ENCODE measurements at regions not wholly inside any gene's neighbourhood (a gene's known extent, or its start where the extent isn't known, plus 50 kb on each side); places are given as distances from the start of the nearest gene placed in this dataset.
A peak's percentile ranks its signal among the peaks of the same experiment; 100 is the strongest.

DNA sequence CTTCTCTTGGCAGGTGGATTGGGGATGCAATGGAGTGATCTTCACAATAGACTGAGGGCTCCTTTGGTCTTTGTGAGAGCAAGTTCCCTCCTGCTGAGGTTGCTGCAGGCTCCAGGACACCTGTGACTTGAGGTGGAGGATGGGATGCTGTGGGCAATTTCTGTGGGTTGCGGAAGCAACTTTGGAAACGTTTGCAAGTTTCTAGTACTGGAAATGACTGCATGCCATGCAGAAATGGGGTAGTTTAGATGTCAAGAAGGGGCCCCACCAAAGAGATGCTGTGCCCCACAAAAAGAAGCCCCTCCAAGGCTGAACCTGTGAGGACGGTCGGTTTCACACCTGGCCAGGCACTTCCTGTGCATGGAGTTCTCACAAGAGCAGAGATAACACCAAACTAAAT lies 80.4 kb upstream of the XCR1 start:
- Histone ChIP-seq H3K9ac (peak overlapping the region; percentile 30; the same call in 1 of the 2 replicates), H3K36me3 (ENCODE audit: insufficient read depth) (no peaks in the 10 kb centered on the region), H2AFZ (ENCODE audit: low read depth) (no peak overlapping the region), H3K4me2 (peak overlapping the region; percentile 66), H3K4me3 (IDR thresholded peaks at IDR 0.05; ENCODE audit: insufficient read depth, low read depth, low read length) (no peak overlapping the region), H3K4me1 (ENCODE audit: low read depth, poor library complexity, severe bottlenecking) (peaks cover 98% of the 10 kb centered on the region), H4K20me1 (ENCODE audit: insufficient read depth) (no peaks in the 10 kb centered on the region), H3K27me3 (ENCODE audit: insufficient read depth, low read depth) (no peaks in the 10 kb centered on the region), H3K27ac (peak overlapping the region; percentile 90), H3K79me2 (ENCODE audit: insufficient read depth, low read depth) (no peaks in the 10 kb centered on the region)
- no peak for TF ChIP-seq CTCF (conservative IDR thresholded peaks at IDR 0.05; ENCODE audit: low read depth, low read length)

DNA sequence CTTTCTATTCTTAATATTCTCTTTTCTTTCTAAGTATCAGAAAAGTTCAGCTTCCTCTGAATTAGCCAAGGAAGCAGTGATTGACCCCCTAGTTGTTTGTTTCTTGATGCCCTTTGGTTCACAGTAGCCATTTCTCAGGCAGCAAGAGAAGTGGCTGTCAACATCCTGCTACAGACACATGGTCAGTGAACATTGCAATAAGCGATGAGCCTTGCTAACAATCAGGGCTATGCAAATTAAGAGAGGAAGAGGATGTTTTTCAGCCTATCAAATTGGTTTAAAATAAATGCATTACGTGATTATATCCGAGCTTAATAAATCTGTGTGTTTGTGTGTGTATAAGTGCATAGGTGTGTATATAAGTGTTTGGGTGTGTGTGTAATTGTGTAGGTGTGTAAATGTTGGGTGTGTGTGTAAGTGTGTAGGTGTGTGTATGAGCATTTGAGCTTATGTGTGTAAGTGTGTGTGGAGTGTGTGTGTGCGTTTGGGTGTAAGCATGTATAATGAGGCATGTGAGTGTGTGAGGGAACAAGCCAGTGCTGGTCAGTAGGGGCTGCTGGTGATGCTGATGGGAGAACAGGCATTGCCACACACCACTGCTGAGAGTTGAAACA lies 78.1 kb upstream of the XCR1 start:
- TF ChIP-seq CTCF (conservative IDR thresholded peaks at IDR 0.05; ENCODE audit: low read depth, low read length) = no peak
- Histone ChIP-seq H3K4me1 (ENCODE audit: low read depth, poor library complexity, severe bottlenecking) (peaks cover 100% of the 10 kb centered on the region), H3K79me2 (ENCODE audit: insufficient read depth, low read depth) (no peaks in the 10 kb centered on the region), H3K27ac (peak overlapping the region; percentile 90; the same call in 1 of the 2 replicates), H3K27me3 (ENCODE audit: insufficient read depth, low read depth) (no peaks in the 10 kb centered on the region), H3K4me3 (IDR thresholded peaks at IDR 0.05; ENCODE audit: insufficient read depth, low read depth, low read length) (no peak overlapping the region), H3K9ac (no peak overlapping the region), H3K36me3 (ENCODE audit: insufficient read depth) (no peaks in the 10 kb centered on the region), H4K20me1 (ENCODE audit: insufficient read depth) (no peaks in the 10 kb centered on the region), H3K4me2 (peak overlapping the region; percentile 39; the same call in 1 of the 2 replicates), H2AFZ (ENCODE audit: low read depth) (peak overlapping the region; percentile 38; the same call in 1 of the 2 replicates)

DNA sequence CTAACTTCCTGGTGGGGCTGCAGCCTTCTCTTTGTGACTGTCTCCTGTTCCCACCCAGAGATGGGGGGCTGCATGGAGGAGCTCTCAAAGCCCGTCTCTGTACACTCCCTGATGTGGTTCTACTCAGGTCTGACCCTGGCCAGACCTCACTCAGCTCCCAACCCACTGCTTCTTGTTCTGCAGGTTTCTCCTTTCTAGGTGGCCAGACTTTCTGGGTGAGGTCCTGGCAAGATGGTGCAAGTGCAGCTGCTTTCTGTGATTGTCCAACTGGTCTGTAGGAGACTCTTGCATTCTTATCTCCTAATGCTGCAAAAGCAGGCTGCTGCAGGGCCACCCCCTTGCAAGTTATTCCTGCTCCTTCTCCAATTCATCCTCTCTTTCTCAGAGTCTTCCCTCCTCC lies 77.4 kb upstream of the XCR1 start:
- Histone ChIP-seq H2AFZ (ENCODE audit: low read depth) (peak overlapping the region; percentile 38; the same call in 1 of the 2 replicates), H3K4me2 (peak overlapping the region; percentile 39; the same call in 1 of the 2 replicates)

GRCh38 chr3:46102780-46103130 lies 75.5 kb upstream of the XCR1 start:
- Histone ChIP-seq H4K20me1 (ENCODE audit: insufficient read depth) (no peaks in the 10 kb centered on the region), H3K36me3 (ENCODE audit: insufficient read depth) (no peaks in the 10 kb centered on the region), H3K79me2 (ENCODE audit: insufficient read depth, low read depth) (no peaks in the 10 kb centered on the region), H2AFZ (ENCODE audit: low read depth) (no peak overlapping the region; the same call in 1 of the 2 replicates), H3K4me2 (peak overlapping the region; percentile 29; the same call in 1 of the 2 replicates), H3K27ac (peak overlapping the region; percentile 21; the same call in 1 of the 2 replicates), H3K4me1 (ENCODE audit: low read depth, poor library complexity, severe bottlenecking) (peaks cover 100% of the 10 kb centered on the region), H3K9ac (no peak overlapping the region), H3K27me3 (ENCODE audit: insufficient read depth, low read depth) (no peaks in the 10 kb centered on the region), H3K4me3 (IDR thresholded peaks at IDR 0.05; ENCODE audit: insufficient read depth, low read depth, low read length) (no peak overlapping the region)
- no peak for TF ChIP-seq CTCF (conservative IDR thresholded peaks at IDR 0.05; ENCODE audit: low read depth, low read length)

More for the DNA sequence above, 77.4 kb upstream of the XCR1 start:
- Histone ChIP-seq H3K36me3 (ENCODE audit: insufficient read depth) (no peaks in the 10 kb centered on the region), H3K9ac (no peak overlapping the region), H4K20me1 (ENCODE audit: insufficient read depth) (no peaks in the 10 kb centered on the region), H3K79me2 (ENCODE audit: insufficient read depth, low read depth) (no peaks in the 10 kb centered on the region), H3K4me3 (IDR thresholded peaks at IDR 0.05; ENCODE audit: insufficient read depth, low read depth, low read length) (no peak overlapping the region), H3K27ac (peak overlapping the region; percentile 90; the same call in 1 of the 2 replicates), H3K4me1 (ENCODE audit: low read depth, poor library complexity, severe bottlenecking) (peaks cover 100% of the 10 kb centered on the region), H3K27me3 (ENCODE audit: insufficient read depth, low read depth) (no peaks in the 10 kb centered on the region)
- no peak for TF ChIP-seq CTCF (conservative IDR thresholded peaks at IDR 0.05; ENCODE audit: low read depth, low read length)

All from KMS-11 (cell line).